DOHH2 (cell line): ENCODE measurements at regions not wholly inside any gene's neighbourhood (a gene's known extent, or its start where the extent isn't known, plus 50 kb on each side); places are given as distances from the start of the nearest gene placed in this dataset.

Source experiments
- H3F3A ChIP-seq: fragments of 200-600 bp; sonication (generic), shearing (Covaris generic); 2 replicates; pipeline ENCODE4 v1.6.0; 2016; ENCODE audit warnings: antibody characterized with exemption, mild to moderate bottlenecking; ENCODE audit not compliant: control insufficient read depth, insufficient read depth
- H3K27ac ChIP-seq: fragments of 200-600 bp; sonication (generic); 2 replicates; pipeline ENCODE4 v1.5.1; 2014; ENCODE audit warnings: low read depth, mild to moderate bottlenecking, low read length, moderate library complexity
- H3K27me3 ChIP-seq: fragments of 200-600 bp; sonication (generic); 2 replicates; pipeline ENCODE4 v1.6.1; 2014; ENCODE audit warnings: mild to moderate bottlenecking, low read length, mixed read lengths; ENCODE audit not compliant: control insufficient read depth
- H3K36me3 ChIP-seq: fragments of 200-600 bp; sonication (generic); 2 replicates; pipeline ENCODE4 v1.6.1; 2014; ENCODE audit warnings: mild to moderate bottlenecking, low read length, moderate library complexity, mixed read lengths; ENCODE audit not compliant: control insufficient read depth
- H3K4me1 ChIP-seq: fragments of 200-600 bp; sonication (generic); 2 replicates; pipeline ENCODE4 v1.6.1; 2014; ENCODE audit warnings: mild to moderate bottlenecking, low read length, mixed read lengths; ENCODE audit not compliant: control insufficient read depth
- H3K4me2 ChIP-seq: fragments of 200-600 bp; sonication (generic); 2 replicates; pipeline ENCODE4 v1.6.0; 2014; ENCODE audit warnings: mild to moderate bottlenecking, low read length, moderate library complexity
- H3K4me3 ChIP-seq: fragments of 200-600 bp; sonication (generic); 2 replicates; pipeline ENCODE4 v1.5.1; 2014; ENCODE audit warnings: mild to moderate bottlenecking, low read length, mixed read lengths
- H3K79me2 ChIP-seq: fragments of 200-600 bp; sonication (generic); 2 replicates; pipeline ENCODE4 v1.6.1; 2014; ENCODE audit warnings: mild to moderate bottlenecking, low read length, mixed read lengths; ENCODE audit not compliant: control insufficient read depth
- H3K9me2 ChIP-seq: fragments of 200-600 bp; sonication (generic); replicated peaks from 2 replicates; pipeline ENCODE4 v1.6.1; 2014; ENCODE audit warnings: mild to moderate bottlenecking, low read length, mixed read lengths; ENCODE audit not compliant: control insufficient read depth
- H3K9me3 ChIP-seq: fragments of 200-600 bp; sonication (generic); 2 replicates; pipeline ENCODE4 v1.6.1; 2014; ENCODE audit warnings: antibody characterized with exemption, low read length, mixed read lengths; ENCODE audit not compliant: control insufficient read depth, insufficient read depth
- H4K20me1 ChIP-seq: fragments of 200-600 bp; sonication (generic); 2 replicates; pipeline ENCODE4 v1.6.0; 2014; ENCODE audit warnings: low read depth, mild to moderate bottlenecking, antibody characterized with exemption, low read length, moderate library complexity; ENCODE audit not compliant: control insufficient read depth, insufficient read depth
- CTCF ChIP-seq: fragments of 200-600 bp; sonication (generic); IDR thresholded peaks from one replicate; pipeline ENCODE4 v1.5.1; 2014; ENCODE audit warnings: antibody characterized with exemption, mild to moderate bottlenecking, low read depth, low read length; ENCODE audit not compliant: poor library complexity, severe bottlenecking
- EZH2phosphoT487 ChIP-seq: fragments of 200-600 bp; sonication (generic); IDR thresholded peaks from 2 replicates; pipeline ENCODE4 v1.6.1; 2017; ENCODE audit warnings: borderline replicate concordance, mild to moderate bottlenecking, antibody characterized with exemption, low read length, moderate library complexity, mixed read lengths

GRCh38 chr21:43266534-43266933 is 97.7 kb downstream of the CRYAA start:
- Histone ChIP-seq H3K79me2 (no peaks in the 10 kb centered on the region), H3F3A (peaks cover 5% of the 10 kb centered on the region; the same call in 1 of the 2 replicates), H4K20me1 (no peaks in the 10 kb centered on the region), H3K4me2 (no peak overlapping the region), H3K4me1 (peaks cover 12% of the 10 kb centered on the region), H3K9me2 (no peaks in the 10 kb centered on the region), H3K9me3 (peaks cover 6% of the 10 kb centered on the region), H3K4me3 (no peak overlapping the region), H3K36me3 (no peaks in the 10 kb centered on the region), H3K27me3 (no peaks in the 10 kb centered on the region), H3K27ac (no peak overlapping the region)
- TF ChIP-seq CTCF (no peak), EZH2phosphoT487 (no peak)

GRCh38 chr21:43262427-43262826 is 93.6 kb downstream of the CRYAA start:
- Histone ChIP-seq H3K9me2 (no peaks in the 10 kb centered on the region), H3K4me3 (no peak overlapping the region), H3K79me2 (no peaks in the 10 kb centered on the region), H3K4me2 (no peak overlapping the region), H3K36me3 (no peaks in the 10 kb centered on the region), H3K4me1 (peaks cover 3% of the 10 kb centered on the region; the same call in 1 of the 2 replicates), H3K27ac (no peak overlapping the region), H3F3A (peaks cover 5% of the 10 kb centered on the region; the same call in 1 of the 2 replicates), H4K20me1 (no peaks in the 10 kb centered on the region), H3K9me3 (peaks cover 6% of the 10 kb centered on the region), H3K27me3 (no peaks in the 10 kb centered on the region)
- TF ChIP-seq CTCF (no peak), EZH2phosphoT487 (no peak)
